DND-41 (cell line): ENCODE measurements at regions not wholly inside any gene's neighbourhood (a gene's known extent, or its start where the extent isn't known, plus 50 kb on each side); places are given as distances from the start of the nearest gene placed in this dataset.

Experiments used
- CTCF ChIP-seq: IDR thresholded peaks from 2 replicates; pipeline ENCODE4 v1.5.1; 2012; ENCODE audit warnings: borderline replicate concordance, low read length, moderate library complexity, mild to moderate bottlenecking; ENCODE audit not compliant: poor library complexity, severe bottlenecking; ENCODE audit errors: extremely low read depth
- EZH2 ChIP-seq: IDR thresholded peaks from 3 replicates; pipeline ENCODE4 v1.6.1; 2012; ENCODE audit warnings: borderline replicate concordance, low read depth, mild to moderate bottlenecking, moderate library complexity, low read length, inconsistent platforms; ENCODE audit not compliant: severe bottlenecking

DNA sequence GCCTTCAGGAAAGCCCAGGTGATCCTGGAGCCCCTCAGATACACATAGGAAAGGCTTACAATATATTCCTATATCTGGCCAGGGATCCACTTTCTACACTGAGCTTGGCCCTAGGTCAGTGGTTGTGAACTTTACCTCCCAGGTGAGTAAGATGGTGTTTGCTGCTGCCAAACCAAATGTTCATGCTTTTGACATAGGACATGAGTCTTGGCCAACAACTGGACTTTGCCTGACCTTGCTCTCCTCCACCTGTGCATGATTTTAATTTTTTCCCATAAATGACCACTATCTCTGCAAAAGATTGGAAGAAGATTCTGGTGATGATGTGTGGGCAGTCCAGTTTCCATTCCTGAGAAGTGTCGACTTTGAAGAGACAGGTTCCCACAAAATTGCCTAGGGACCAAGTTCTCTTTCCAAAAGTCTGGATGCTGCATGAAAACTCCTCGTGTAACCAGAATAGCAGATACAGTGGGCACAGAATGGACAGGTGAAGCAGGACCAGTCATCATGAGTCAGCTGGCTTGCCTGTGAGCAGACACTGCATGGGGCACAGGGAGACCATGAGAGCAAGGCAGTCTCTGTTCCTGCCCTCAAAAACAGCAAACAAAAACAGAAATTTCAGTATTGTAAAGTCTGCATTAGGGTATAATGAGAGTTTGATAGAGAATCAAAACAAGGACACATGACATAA, 226.4 kb upstream of the MON1B start:
- TF ChIP-seq CTCF (no peak), EZH2 (no peak)
